ENCODE measurements at regions not wholly inside any gene's neighbourhood (a gene's known extent, or its start where the extent isn't known, plus 50 kb on each side); places are given as distances from the start of the nearest gene placed in this dataset.

DNA sequence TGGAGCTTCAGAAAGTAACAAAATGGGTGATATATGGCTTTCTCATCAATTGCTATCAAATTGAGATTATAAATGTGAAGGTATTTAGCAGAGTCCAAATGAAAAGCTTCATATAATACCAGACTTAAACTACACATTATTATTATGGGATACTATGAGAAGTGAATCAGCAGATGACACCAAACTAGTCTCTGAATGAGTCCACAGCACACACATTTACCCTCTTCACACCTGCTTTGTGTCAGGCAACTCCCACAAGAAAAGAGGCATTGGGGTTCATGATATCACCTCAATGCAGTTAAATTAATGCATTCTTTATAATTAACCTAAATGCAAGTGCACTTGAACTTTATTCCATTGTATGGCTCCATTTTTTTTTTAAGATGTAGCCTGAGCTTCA, 330.5 kb downstream of the BCL11B start:
- TF ChIP-seq, protein P1, sequence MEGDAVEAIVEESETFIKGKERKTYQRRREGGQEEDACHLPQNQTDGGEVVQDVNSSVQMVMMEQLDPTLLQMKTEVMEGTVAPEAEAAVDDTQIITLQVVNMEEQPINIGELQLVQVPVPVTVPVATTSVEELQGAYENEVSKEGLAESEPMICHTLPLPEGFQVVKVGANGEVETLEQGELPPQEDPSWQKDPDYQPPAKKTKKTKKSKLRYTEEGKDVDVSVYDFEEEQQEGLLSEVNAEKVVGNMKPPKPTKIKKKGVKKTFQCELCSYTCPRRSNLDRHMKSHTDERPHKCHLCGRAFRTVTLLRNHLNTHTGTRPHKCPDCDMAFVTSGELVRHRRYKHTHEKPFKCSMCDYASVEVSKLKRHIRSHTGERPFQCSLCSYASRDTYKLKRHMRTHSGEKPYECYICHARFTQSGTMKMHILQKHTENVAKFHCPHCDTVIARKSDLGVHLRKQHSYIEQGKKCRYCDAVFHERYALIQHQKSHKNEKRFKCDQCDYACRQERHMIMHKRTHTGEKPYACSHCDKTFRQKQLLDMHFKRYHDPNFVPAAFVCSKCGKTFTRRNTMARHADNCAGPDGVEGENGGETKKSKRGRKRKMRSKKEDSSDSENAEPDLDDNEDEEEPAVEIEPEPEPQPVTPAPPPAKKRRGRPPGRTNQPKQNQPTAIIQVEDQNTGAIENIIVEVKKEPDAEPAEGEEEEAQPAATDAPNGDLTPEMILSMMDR (IDR thresholded peaks at IDR 0.05; ENCODE audit: poor library complexity) = no peak
- no peak for TF ChIP-seq EZH2phosphoT487 (IDR thresholded peaks at IDR 0.05; ENCODE audit: low read depth, severe bottlenecking, unreplicated experiment)
- TF ChIP-seq EZH2 (IDR thresholded peaks at IDR 0.05; ENCODE audit: borderline replicate concordance) = no peak
